ENCODE measurements at regions not wholly inside any gene's neighbourhood (a gene's known extent, or its start where the extent isn't known, plus 50 kb on each side); places are given as distances from the start of the nearest gene placed in this dataset.

DNA sequence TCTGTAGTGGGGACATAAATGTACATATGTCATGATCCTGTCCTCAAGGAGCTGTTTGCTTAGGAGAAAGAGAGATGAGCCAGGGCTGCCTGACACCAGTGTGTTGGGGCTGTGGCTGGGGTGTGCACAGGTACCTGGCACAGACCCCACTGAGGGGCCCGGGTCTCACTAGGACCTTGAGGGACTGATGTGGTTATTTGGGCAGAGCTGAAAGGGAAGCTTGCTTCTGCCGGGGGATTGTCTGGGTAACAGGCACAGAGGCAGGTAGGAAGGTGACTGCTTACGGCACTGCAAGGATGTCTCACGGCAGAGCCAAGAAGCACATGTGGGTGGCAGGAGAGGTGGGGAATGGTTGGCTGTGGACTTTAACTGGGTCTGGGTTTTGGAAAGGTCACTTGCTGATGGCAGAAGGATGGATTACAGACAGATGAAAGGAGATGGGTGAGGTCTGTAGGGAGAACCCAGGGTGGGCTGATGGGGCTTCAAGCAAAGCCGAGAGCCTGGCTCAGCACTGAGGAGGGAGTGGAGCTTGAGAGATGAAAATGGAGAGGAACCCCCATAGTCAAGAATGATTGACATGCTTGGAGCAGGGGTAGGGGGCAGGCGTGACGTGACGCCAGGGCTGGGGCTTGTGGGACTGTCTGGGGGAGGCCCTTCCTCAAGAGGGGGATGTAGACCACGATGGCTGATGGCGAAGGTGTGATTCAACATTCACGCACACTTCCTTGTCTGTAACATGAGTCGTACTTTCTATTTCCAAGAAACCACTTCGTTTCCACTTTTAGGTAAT is 207.7 kb upstream of the SHH start:
- WGBS, 2 donors, result 92 to 93% methylated on average over 13 of the region's 13 CpGs
- Histone ChIP-seq H3K4me1 (no peaks in the 10 kb centered on the region), H3K27ac (no peak overlapping the region), H3K36me3 (no peaks in the 10 kb centered on the region), H3K9me3 (no peaks in the 10 kb centered on the region), H3K4me3 (replicated peaks in 1 of 3) (no peak overlapping the region), H3K27me3 (no peaks in the 10 kb centered on the region)
- intact Hi-C loops (cut with DNase I), result no loop called here
- TF ChIP-seq POLR2A (IDR thresholded peaks at IDR 0.05), result no peak
- TF ChIP-seq, protein P1, sequence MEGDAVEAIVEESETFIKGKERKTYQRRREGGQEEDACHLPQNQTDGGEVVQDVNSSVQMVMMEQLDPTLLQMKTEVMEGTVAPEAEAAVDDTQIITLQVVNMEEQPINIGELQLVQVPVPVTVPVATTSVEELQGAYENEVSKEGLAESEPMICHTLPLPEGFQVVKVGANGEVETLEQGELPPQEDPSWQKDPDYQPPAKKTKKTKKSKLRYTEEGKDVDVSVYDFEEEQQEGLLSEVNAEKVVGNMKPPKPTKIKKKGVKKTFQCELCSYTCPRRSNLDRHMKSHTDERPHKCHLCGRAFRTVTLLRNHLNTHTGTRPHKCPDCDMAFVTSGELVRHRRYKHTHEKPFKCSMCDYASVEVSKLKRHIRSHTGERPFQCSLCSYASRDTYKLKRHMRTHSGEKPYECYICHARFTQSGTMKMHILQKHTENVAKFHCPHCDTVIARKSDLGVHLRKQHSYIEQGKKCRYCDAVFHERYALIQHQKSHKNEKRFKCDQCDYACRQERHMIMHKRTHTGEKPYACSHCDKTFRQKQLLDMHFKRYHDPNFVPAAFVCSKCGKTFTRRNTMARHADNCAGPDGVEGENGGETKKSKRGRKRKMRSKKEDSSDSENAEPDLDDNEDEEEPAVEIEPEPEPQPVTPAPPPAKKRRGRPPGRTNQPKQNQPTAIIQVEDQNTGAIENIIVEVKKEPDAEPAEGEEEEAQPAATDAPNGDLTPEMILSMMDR (IDR thresholded peaks at IDR 0.05), result no peak
- DNase-seq, result no peak

DNA sequence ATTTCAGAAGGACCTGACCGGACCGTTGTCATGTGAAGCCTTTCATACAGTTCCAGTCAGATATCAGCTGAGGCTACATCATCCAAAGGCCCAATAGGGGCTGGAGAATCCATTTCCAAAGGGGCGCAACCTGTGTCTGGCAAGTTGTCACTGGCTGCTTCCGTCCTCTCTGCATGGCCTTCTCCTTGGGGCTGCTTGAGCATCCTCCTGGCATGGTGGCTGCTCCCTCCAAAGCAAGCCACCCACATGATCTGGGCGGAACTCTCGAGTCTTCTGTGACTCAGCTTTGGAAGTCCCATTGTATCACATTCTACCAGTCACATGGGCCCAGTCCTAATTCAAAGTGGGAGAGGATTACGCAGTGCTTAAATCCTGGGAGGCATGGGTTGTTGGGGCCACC is 207.0 kb upstream of the SHH start:
- Histone ChIP-seq H3K27ac (no peak overlapping the region), H3K4me1 (no peaks in the 10 kb centered on the region), H3K9me3 (no peaks in the 10 kb centered on the region), H3K4me3 (replicated peaks in 1 of 3) (no peak overlapping the region), H3K36me3 (no peaks in the 10 kb centered on the region), H3K27me3 (no peaks in the 10 kb centered on the region)
- DNase-seq, result no peak
- 97 to 99% methylated on average over 7 of the region's 7 CpGs for WGBS, 2 donors
- intact Hi-C loops (cut with DNase I), result no loop called here
- TF ChIP-seq, protein P1 (IDR thresholded peaks at IDR 0.05), result no peak
- no peak for TF ChIP-seq POLR2A (IDR thresholded peaks at IDR 0.05)

DNA sequence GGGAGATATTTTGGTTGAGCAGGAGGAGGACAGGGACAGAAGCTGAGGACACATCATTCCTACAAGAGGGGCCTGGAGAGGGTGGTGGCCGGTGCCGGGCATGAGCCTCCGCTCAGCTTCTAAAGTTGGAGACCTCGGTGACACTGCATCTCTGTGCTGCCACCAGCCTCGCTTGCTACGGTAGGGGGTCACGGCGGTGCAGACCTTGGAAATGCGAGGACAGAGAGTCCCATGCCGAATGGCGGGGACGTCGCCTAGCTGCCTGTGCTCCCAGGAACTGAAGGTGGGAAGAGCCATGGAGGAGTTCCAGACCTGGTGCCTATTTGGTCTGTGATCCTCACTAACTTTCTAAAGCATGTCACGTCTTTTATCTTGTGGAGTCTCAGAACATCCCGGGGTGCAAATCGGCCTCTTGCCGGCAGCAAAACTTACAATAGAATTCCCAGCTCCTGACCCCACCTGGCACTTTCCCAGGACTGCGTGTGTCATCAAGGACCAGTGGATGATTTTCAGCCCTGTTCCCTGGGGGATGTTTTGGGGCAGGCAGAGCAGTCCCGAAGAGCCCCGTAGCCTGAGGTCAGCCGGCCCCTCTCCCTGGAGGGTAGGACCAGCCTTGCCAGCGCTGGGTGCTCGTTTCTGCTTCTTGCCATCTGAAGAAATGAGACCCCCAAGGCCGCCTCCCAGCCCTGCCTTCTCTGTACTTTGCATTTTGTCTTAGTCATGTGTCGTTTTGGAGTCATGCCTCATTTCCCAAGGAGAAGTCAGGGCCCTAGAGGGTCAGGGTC is 205.8 kb upstream of the SHH start:
- Histone ChIP-seq H3K27ac (no peak overlapping the region), H3K4me3 (replicated peaks in 1 of 3) (no peak overlapping the region), H3K36me3 (no peaks in the 10 kb centered on the region), H3K9me3 (no peaks in the 10 kb centered on the region), H3K27me3 (no peaks in the 10 kb centered on the region), H3K4me1 (no peaks in the 10 kb centered on the region)
- TF ChIP-seq, protein P1 (IDR thresholded peaks at IDR 0.05), result no peak
- TF ChIP-seq POLR2A (IDR thresholded peaks at IDR 0.05), result no peak
- intact Hi-C loops (cut with DNase I), result no loop called here
- no peak for DNase-seq
- WGBS, 2 donors, result 87 to 90% methylated on average over 25 of the region's 25 CpGs

DNA sequence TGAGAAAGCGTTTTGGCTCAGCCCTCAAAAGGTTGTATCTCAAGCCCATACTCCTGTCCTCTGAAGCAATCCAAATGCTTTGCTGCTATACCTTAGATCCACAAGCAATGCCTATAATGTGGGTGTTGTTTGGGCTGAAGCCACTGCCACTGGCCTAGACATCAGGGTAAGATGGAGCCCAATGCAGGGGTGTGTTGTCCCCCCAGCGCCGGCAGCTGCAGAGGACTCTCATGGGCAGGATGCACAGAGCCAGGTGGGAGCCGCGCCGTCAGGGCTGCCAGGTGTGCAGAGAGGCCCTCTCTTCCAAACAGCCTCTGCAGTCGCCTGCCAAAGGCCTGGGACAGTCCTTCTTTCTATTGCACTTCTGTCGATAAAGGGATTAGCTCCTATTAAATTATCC is 205.2 kb upstream of the SHH start:
- no peak overlapping the region for H3K4me3 ChIP-seq (replicated peaks in 1 of 3)
- WGBS, 2 donors, result 85 to 94% methylated on average over 6 to 8 of the region's 8 CpGs
- intact Hi-C loops (cut with DNase I), result no loop called here
- H3K27me3 ChIP-seq, result no peaks in the 10 kb centered on the region
- H3K27ac ChIP-seq, result no peak overlapping the region
- H3K4me1 ChIP-seq, result no peaks in the 10 kb centered on the region
- H3K9me3 ChIP-seq, result no peaks in the 10 kb centered on the region
- no peak for DNase-seq
- H3K36me3 ChIP-seq, result no peaks in the 10 kb centered on the region
- no peak for TF ChIP-seq POLR2A (IDR thresholded peaks at IDR 0.05)
- TF ChIP-seq, protein P1 (IDR thresholded peaks at IDR 0.05), result no peak

Measured in thyroid gland (tissue), 4 donors.